ENCODE measurements at regions not wholly inside any gene's neighbourhood (a gene's known extent, or its start where the extent isn't known, plus 50 kb on each side); places are given as distances from the start of the nearest gene placed in this dataset.
"Not testable (repeated sequence)": the region's sequence is repeated elsewhere in the genome, so short reads cannot be mapped to it uniquely, and the experiment has no call there.

DNA sequence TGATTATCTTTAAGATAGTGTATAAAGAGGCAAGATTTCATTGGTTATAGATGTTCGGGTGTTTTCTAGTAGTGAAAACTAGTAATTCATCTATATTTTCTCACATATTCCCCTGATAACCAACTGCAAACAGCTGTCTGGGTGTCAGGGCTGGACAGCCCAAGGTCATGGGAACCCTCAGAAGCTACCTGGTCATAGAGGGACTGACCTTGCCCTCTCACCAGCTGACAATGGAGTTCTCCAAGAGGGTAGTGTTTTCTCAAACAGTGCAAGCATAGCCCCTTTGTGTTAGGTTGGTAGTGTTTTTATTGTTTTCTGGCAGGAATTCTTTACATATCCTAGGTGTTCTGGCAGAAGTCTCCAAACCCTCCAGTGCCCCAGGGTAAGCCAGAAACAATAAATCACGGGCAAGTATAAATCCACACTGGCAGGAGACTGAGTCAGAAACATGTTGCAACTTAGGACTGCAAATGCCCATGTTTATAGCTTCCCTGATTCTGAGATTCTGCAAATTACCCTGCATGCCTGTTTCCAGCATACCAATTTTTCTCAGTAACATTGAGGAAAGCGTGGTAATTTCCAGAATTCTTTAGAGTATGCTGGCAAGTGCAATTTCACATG is 82.8 kb upstream of the ATP1A1 start:
- ChIA-PET POLR2A (no interaction called here), CTCF (no interaction called here)

DNA sequence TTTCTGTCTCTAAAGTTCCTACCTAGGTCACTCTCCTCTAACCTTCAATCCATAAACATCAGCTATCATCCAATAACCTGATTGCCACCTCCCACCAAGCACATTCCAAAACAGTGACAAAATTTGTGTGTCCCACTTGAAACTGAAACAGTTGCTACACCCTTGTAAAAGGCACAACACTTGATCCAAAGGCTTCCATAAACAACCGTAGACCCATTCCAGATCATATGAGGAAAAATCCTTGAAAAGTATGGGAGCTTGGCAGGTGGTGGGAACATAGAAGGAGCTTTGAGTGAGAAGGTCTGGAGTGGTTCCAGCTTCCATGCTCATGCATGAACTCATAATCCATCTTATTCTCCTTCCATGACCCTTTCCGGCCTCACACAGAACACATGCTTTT is 82.0 kb upstream of the ATP1A1 start:
- POLR2A ChIA-PET: no interaction called here
- CTCF ChIA-PET: no interaction called here

DNA sequence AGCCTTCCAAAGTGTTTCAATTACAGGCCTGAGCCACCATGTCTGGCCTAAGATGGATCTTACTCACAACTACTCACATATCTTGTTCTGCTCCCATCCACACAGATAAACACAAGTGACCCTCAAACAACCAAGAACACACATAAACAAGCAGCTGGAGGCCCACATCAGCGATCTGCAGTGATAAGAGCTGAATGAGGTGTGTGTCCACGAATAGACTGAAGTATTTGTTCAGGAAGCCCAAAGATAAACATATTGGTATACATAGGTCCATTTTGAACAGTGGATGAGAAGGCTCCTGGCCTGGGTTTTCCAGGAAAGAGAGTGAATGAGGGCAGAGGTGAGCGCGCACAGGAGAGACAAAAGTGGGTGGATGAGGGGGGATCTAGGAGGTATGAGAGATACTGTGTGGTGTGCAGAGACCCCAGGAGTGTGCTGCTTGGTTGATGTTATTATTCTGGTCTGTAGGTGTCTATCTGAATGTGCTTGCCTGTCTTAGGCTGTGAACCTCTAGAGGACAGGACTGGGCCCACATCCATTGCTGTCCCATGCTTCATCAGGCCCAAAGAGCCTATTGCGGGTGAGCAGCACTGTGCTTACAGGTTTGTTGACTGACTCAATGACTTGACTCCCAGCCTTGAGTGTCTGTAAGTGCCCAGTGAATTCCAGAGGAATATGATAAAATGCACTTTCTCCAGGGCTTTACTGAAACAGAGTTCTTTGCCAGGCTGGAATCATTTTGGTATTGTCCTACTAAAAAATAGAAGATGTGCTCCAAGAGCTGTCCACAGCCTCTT is 79.9 kb upstream of the ATP1A1 start:
- POLR2A ChIA-PET: no interaction called here
- CTCF ChIA-PET: no interaction called here

DNA sequence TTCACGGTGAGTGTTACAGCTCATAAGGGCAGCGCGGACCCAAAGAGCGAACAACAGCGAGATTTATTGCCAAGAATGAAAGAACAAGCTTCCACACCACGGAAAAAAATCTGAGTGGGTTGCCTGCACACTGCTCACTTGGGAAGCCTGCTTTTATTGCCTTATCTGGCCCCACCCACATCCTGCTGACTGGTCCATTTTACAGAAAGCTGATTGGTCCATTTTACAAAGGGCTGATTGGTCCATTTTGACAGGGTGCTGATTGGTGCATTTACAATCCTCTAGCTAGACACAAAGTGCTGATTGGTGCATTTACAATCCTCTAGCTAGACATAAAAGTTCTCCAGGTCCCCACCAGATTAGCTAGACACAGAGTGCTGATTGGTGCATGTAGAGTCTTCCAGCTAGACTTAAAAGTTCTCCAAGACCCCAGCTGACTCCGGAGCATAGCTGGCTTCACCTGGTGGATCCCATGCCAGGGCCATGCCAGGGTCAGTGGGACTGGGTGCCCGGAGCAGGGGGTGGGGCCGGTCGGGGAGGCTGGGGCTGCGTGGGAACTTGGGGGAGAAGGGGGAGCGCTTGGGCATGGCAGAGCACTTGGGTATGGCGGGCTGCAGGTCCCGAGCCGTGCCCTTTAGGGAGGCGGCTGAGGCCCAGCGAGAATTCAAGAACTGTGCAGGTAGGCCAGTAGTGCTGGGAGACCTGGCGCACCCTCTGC is 75.4 kb upstream of the ATP1A1 start:
- ChIA-PET POLR2A (no interaction called here), CTCF (no interaction called here)

DNA sequence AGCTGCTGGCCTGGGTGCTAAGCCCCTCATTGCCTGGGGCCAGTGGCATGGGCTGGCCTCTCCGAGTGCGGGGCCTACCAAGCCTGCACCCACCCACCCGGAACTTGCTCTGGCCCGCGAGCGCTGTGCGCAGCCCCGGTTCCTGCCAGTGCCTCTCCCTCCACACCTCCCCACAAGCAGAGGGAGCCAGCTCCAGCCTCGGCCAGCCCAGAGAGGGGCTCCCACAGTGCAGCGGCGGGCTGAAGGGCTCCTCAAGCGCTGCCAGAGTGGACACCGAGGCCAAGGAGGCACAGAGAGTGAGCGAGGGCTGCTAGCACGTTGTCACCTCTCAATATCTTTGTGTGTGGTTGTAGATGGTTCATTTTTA is 74.8 kb upstream of the ATP1A1 start:
- CTCF ChIA-PET, POLR2A ChIA-PET: not testable (repeated sequence)

DNA sequence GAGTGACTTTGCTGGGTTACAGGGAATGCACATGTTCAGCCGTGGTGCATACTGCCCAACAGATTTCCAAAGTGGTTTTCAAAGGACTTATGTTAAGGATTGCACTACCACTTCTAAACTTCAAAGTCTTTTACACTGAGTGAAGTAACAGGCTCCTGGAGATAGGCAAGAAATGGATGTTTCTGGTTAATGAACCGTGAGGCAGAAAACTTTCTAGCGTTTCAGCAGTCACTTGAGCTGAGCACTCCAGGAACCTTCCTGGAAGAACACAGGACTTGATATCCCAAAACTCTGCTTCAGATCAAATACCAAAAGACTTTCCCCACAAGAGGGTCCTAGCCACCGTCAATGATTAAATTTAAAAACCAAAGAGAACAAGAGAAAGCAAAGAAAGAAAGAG is 74.3 kb upstream of the ATP1A1 start:
- POLR2A ChIA-PET: no interaction called here
- CTCF ChIA-PET: no interaction called here

DNA sequence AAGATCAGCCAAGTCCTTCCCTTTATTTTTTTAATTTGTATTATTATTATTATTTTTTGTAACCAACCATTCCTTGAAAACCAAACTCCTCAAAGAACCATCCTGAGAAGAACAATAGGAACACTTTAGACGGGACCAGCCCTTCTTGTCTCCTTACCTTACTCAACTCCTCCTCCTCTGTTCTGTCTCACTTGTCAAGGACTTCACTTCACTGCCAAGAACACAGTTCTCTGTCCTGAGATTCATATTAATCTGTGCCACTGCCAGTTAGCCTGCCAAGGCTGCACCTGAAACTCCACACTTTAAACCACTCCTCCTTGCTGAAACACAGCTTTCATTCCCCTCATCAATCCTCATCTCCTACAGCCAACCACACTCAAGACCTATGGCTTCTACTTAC is 73.8 kb upstream of the ATP1A1 start:
- CTCF ChIA-PET: no interaction called here
- POLR2A ChIA-PET: no interaction called here

DNA sequence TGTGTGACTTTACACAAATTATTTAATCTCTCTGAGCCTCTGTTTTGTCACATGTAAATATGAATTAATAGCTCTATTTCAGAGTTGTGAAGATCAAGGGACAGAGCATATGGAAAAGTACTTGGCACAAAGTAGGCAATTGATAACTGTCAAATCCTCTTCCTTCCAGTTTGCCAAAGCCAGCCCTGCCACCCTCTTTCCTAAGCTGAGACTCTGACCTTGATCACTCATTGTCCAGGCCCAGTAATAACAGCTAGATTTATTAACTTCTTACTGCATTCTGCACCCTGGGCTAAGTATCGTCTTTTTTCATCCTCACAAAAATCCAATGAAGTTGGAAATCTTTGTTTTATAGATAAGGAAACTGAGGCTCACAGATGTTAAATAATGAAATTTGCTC is 70.8 kb upstream of the ATP1A1 start:
- CTCF ChIA-PET: no interaction called here
- POLR2A ChIA-PET: no interaction called here

DNA sequence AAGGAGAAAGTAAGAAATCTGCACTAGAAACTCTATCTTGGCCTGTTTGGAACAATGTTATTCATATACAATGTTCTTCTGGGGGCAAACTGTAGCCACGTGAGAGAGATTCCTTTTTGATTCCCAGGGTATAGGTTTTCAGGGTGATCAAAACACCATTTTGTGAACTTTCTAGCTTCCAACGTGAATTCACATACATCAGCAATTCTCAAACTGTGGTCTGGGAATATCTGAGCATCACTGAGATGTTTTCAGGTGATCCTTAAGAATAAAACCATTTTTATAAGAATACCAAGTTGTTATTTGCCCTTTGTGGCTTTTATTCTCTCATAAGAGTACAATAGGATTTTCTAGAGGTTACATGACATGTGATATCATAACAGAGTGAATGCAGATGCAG is 66.9 kb upstream of the ATP1A1 start:
- CTCF ChIA-PET: no interaction called here

DNA sequence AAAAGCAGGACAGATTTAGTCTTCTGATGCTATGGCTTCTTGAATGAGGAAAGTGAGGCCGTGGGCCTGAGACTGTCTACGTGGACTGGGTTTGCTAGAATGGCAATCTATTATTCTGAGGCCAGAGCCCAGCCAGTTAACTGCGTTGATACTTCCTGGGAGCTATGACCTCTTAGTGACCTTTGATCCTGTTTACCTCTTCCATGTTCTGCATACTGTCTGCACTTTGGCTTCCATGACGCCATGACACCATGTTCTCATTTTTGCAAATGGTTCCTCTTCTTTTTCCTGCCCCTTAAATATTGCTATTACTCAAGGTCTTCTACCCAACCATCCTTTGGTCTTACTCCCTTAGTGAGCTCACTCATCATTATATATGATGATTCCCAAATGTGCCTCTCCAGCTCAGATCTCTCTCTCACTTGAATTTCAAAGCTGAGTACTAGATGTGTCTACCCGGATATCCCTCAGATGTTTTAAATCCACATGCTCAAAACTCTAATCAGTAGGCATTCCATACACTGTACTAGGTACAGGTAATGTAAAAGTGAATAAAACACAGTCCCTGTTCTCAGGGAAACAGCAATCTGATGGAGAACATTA is 66.1 kb upstream of the ATP1A1 start:
- CTCF ChIA-PET: no interaction called here
- POLR2A ChIA-PET: no interaction called here

More for the DNA sequence above, 66.9 kb upstream of the ATP1A1 start:
- POLR2A ChIA-PET: no interaction called here

DNA sequence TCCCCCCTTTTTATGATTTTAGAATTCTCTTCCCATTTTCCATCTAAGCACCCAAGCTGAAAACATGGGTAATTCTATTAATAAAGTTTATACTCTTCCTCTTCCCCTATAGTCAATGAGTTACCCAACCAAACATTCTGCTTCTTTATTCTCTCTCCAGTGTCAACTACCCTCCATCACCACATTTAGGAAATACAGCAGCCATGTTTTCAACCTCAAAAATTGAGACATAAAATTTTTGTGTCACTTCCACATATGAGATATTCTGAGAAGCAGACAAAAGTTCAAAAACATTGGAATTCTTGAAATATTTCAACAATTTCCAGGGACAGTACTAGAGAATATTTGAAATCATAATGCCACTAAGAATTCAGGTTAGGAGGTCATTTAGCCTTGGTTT is 64.8 kb upstream of the ATP1A1 start:
- CTCF ChIA-PET: no interaction called here
- POLR2A ChIA-PET: no interaction called here

DNA sequence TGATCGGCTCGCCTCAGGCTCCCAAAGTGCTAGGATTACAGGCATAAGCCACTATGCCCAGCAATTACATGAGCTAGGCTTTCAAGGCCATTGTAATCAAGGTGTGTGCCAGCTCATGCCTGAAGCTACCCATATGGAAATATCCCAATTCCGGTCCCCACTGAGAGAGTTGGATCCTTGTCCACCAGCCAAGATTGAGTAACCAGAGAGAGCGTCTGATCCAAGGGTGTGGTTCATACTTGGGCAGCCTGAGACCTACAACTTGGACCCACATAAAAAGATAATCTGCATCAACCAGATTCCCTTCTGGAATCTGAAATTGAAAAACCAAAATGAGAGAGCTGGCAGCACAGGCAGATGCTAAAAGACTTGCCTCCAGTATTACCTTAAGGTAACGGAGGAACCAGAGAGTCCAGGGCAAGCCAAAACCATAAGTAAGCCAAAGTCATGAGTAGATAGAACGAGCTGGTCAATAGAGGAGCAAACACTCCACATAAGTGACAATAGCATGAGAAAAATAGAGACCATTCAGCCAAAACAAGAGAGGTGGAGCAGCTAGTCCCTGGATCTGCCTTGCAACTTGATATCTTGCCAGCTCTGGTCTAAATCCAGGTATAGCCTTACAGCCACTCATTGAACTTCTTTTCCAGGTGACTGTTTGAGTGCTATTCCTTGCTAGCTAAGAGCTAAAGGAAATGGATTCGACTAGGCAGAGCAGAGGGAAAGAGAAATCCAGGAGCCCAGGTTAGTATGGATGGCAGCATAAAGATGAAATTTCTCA is 63.8 kb upstream of the ATP1A1 start:
- ChIA-PET POLR2A (no interaction called here), CTCF (interaction anchor here (1.3 kb wide), 1 partner anchor 160 kb away, joined by 3 read pairs; no protein-coding TSS in a partner anchor)

DNA sequence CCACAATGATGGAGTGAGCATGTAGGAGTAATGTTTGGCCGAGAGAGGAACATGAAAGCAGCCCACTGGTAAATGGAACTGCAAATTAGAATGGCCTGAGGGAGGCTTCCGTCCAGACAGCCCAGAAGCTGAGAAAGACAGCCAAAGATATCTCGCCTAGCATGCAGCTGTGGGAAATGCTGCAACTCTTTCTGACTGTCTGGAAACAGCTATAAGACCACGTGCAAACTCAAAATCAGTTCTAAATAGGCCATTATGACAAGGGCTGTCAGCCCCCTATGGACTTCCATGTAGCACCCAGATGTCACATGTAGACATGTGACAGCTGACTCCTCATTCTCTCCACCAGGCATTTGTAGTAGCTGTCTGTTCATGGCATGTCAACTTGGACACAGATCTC is 62.9 kb upstream of the ATP1A1 start:
- ChIA-PET POLR2A (no interaction called here), CTCF (interaction anchor here (1.3 kb wide), 1 partner anchor 160 kb away, joined by 3 read pairs; no protein-coding TSS in a partner anchor)

DNA sequence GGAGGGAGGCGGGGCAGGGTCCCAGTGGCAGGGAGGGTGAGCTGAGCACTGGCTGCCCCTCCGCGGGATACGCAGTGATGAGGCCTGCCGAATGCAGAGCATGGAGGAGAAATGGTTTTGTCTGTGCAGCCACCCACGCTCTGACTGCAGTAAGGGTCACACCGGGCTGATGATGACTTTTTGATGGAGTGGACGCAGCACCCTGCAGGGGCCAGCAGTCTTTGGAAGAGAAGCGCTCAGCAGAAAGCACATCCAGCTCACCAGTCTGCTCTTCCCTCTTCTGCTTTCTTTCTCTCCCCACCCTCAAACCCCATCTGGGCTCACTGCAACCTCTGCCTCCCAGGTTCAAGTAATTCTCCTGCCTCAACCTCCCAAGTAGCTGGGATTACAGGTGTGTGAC is 61.9 kb upstream of the ATP1A1 start:
- ChIA-PET POLR2A (no interaction called here), CTCF (no interaction called here)

DNA sequence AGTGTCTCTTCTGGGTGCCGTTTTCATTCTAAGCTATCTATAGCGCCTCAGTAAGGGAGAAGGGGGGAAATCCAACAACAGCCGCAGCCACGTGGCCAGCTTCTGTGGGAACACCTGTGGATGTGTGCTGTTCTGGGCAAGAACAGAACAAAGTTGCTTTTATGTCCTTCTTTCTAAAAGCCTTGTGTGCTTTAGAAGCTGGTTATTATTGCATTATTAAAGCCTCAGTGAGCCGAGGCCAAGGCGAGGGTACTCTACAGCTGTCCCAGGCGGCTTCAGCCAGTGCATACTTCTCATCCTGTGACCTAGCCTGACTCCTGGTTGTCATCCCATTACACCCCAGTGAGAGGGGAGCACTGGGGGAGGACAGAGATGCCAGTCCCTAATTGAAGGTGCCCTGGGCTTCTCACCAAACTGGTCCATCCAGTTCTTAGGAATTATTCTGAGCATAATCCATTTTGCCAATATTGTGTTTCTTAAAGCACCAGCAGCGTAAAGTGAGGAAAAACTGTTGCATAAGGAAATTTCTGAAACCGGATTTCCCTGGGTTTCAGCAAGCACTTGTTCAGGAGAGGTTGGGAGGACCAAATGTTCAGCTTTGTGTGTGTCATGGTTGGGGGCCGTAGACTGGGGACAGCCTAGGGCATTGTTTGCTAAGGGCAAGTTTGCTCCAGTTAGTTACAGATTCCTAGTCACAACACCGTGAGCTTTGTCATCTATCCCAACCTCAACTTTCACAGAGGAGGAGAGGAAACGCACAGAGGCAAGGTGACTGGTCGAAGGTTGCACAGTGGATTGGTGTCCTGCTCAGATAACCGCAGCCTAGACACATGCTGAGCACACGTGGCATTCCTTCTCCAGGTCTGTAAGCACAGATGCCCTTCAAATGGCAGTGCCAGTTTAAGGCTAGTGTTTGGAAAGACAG is 61.0 kb upstream of the ATP1A1 start:
- POLR2A ChIA-PET: no interaction called here
- CTCF ChIA-PET: no interaction called here

DNA sequence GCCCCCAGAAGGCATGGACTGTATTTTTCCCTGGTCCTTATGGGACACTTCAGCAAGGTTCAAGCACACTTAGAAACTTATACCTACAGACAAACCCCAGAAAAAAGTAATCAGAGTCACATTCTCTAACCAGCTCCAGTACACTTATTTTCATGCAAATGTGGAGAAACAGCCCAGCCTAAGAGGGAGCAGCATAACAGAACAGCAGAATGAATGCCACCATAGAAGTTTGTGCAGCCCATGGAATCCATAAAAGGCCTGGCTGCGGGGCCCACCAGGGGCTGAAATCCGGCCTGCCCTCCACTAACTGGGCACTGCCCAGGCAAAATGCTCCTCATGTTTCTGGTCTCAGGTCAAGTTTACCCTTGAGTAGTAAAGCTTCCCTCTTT is 60.4 kb upstream of the ATP1A1 start:
- ChIA-PET CTCF (no interaction called here), POLR2A (no interaction called here)

DNA sequence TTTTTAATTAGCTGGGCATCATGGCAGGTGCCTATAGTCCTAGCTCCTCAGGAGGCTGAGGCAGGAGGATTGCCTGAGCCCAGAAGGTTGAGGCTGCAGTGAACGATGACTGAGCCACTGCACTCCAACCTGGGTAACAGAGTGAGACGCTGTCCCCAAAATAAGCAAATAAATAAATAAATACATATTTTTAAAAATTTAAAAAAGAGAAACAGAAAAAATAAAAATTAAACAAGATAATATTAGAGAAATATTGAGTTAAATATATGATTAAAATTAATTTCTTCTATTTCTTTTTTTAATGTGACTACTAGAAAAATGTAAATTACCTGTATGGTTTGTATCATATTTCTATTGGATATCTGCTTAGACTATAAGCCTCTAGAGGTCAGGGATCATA is 59.3 kb upstream of the ATP1A1 start:
- ChIA-PET POLR2A (no interaction called here), CTCF (no interaction called here)

DNA sequence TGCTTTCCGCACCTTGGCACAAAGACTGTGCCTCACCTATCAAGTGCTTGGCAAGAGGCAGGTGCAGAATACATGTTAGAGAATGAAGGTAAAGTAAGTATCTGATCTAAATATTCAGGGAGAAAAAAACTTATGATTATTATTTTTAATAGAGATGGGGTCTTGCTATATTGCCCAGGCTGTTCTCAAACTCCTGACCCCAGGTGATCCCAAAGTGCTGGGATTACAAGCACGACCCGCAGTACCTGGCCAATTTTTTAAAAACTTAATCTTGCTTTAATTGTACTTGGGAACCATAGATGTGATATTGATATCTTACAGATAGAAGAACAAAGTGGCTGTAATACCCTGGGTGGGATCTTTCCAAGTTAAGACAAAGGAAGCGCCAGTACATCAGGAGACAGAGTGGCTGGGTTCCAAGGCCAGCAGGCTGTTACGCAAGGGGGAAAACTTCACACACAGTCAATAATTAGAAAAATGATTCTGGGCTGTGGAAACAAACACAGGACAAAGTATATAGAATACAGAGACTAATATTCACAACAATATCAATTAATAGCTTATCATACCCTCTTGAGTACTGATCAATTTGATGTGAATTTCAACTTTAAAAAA is 58.6 kb upstream of the ATP1A1 start:
- POLR2A ChIA-PET: no interaction called here
- CTCF ChIA-PET: no interaction called here

DNA sequence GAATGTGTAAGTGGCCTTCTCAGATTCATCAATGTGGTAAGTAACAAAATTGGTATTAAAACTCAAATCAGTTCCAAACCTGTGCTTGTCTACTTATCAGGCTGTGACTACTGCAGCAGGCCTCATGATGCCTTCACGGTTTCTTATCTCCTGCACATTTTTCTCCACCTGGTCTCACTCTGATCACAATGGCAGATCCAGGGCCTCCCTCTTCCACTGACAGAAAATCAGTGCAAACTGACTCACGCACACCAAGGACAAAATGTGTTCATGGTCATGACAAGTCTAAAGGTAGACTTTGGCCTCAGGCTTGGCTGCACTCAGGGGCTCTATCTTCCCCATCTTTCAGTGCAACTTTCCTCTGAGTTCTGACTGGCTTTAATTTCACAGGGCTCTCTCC is 56.7 kb upstream of the ATP1A1 start:
- ChIA-PET CTCF (interaction anchor here (0.9 kb wide), 1 partner anchor 169 kb away, joined by 3 read pairs; no protein-coding TSS in a partner anchor), POLR2A (no interaction called here)

Measured in activated CD8-positive, alpha-beta memory T cell treated with anti-CD3 and anti-CD28 coated beads for 36 hours (primary cell).